NB4 (cell line): ENCODE measurements at regions not wholly inside any gene's neighbourhood (a gene's known extent, or its start where the extent isn't known, plus 50 kb on each side); places are given as distances from the start of the nearest gene placed in this dataset.

Source experiments
- DNase-seq: peaks from one replicate; pipeline ENCODE4 v3.0.0; 2010; ENCODE audit warnings: low read depth
- H3K4me3 ChIP-seq: one replicate; pipeline ENCODE4 v1.5.1; 2011; ENCODE audit warnings: mild to moderate bottlenecking, low read depth, low read length, moderate library complexity
- MYC ChIP-seq: IDR thresholded peaks from 2 replicates; pipeline ENCODE4 v1.6.1; 2011; ENCODE audit warnings: low read depth, low read length
- POLR2A ChIP-seq: IDR thresholded peaks from 2 replicates; pipeline ENCODE4 v1.6.1; 2011; ENCODE audit warnings: mild to moderate bottlenecking; ENCODE audit not compliant: insufficient read length; ENCODE audit errors: extremely low read depth
- TF ChIP-seq, protein P1 (sequence below): IDR thresholded peaks from one replicate; pipeline ENCODE4 v1.5.1; 2012; ENCODE audit warnings: low read depth, low read length
- TF ChIP-seq, protein P2 (sequence below): IDR thresholded peaks from 2 replicates; pipeline ENCODE4 v1.6.1; 2011; ENCODE audit warnings: low read depth, low read length

DNA sequence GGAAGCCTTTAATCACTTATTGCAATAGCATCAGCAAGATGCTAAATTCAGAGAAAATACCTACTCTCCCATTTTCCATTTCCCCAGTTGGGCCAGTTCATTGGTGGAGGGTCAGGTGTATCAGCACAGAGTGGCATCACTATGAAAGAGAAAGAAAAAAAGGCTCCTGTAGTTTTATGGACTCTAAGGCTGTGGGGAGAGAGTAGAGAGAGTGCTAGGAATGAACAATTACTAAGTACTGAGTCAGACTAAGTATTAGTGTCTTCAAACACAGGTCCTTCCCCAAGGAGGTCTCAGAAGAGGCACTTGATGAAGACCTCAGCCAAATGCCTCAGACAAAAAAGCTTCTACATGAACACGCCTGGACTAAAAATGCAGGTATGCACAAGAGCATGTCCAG, 1061.9 kb downstream of the FSTL5 start:
- DNase-seq: no peak
- TF ChIP-seq, protein P1, sequence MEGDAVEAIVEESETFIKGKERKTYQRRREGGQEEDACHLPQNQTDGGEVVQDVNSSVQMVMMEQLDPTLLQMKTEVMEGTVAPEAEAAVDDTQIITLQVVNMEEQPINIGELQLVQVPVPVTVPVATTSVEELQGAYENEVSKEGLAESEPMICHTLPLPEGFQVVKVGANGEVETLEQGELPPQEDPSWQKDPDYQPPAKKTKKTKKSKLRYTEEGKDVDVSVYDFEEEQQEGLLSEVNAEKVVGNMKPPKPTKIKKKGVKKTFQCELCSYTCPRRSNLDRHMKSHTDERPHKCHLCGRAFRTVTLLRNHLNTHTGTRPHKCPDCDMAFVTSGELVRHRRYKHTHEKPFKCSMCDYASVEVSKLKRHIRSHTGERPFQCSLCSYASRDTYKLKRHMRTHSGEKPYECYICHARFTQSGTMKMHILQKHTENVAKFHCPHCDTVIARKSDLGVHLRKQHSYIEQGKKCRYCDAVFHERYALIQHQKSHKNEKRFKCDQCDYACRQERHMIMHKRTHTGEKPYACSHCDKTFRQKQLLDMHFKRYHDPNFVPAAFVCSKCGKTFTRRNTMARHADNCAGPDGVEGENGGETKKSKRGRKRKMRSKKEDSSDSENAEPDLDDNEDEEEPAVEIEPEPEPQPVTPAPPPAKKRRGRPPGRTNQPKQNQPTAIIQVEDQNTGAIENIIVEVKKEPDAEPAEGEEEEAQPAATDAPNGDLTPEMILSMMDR: no peak
- no peak for TF ChIP-seq POLR2A
- H3K4me3 ChIP-seq: no peak overlapping the region

DNA sequence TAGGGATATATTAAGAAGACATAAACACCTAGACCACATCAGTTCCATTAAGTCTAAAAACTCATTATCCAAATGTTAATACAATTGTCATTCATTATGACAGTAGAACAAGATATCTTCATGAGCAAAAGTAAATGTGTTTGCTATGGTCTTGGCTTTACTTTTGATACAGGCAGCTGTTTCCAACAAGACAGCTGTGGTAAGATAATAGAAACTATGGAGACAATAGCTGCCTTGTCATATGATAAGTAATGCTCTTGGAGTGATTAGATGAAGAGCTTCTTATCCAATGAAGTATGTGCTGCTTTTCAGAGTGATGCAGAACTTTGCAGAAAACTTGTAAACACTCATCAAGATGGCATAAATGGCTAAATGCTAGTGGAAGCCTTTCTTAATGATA, 1066.0 kb downstream of the FSTL5 start:
- TF ChIP-seq, protein P1: no peak
- no peak for TF ChIP-seq MYC
- no peak for DNase-seq
- no peak overlapping the region for H3K4me3 ChIP-seq

DNA sequence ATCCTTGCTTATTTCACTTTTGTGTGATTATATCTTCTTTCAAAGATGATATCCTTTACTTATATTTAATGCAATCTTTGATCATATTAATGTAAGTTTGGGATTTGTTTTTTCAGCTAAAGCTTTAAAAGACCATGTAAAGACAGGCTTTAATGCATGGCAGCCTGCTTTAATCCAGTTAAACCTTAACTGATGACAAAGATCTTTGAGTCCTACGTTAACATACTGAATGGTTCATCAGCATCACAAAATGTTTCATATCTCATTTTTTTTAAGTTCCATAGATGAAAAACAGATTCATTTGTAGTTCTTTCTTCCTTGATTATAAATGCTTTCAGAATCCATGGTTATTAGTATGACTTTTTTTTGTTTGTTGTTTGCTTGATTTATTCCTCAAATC, 1102.8 kb downstream of the FSTL5 start:
- H3K4me3 ChIP-seq: no peak overlapping the region
- no peak for DNase-seq
- TF ChIP-seq, protein P1: no peak
- no peak for TF ChIP-seq POLR2A
- TF ChIP-seq, protein P2, sequence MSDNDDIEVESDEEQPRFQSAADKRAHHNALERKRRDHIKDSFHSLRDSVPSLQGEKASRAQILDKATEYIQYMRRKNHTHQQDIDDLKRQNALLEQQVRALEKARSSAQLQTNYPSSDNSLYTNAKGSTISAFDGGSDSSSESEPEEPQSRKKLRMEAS: no peak
- TF ChIP-seq MYC: no peak
